Astrocyte (in vitro differentiated cells and primary cell): ENCODE measurements at regions not wholly inside any gene's neighbourhood (a gene's known extent, or its start where the extent isn't known, plus 50 kb on each side); places are given as distances from the start of the nearest gene placed in this dataset.

ENCODE experiments used
- DNase-seq: peaks from one replicate; pipeline ENCODE4 v3.0.0-alpha.2; 2010; ENCODE audit warnings: low read depth
- FAIRE-seq: peaks from 2 replicates; lab custom pipeline; 2011; peaks lifted over from hg19 to GRCh38; lab: Jason Lieb, UNC
- H2AFZ ChIP-seq: 2 replicates; pipeline ENCODE4 v1.6.0; 2012; ENCODE audit warnings: low read depth, low read length, inconsistent platforms
- H3K27ac ChIP-seq: 2 replicates; pipeline ENCODE4 v1.5.1; 2011; ENCODE audit warnings: low read depth, low read length, inconsistent platforms
- H3K27me3 ChIP-seq: 2 replicates; pipeline ENCODE4 v1.6.0; 2011; ENCODE audit warnings: low read length, inconsistent platforms; ENCODE audit not compliant: insufficient read depth
- H3K36me3 ChIP-seq: 2 replicates; pipeline ENCODE4 v1.5.1; 2011; ENCODE audit warnings: low read length, inconsistent platforms; ENCODE audit not compliant: insufficient read depth
- H3K4me1 ChIP-seq: 2 replicates; pipeline ENCODE4 v1.5.1; 2011; ENCODE audit warnings: low read length, inconsistent platforms; ENCODE audit not compliant: insufficient read depth
- H3K4me2 ChIP-seq: 2 replicates; pipeline ENCODE4 v1.6.0; 2012; ENCODE audit warnings: low read length, inconsistent platforms
- H3K4me3 ChIP-seq: 2 replicates; pipeline ENCODE4 v1.5.1; 2011; ENCODE audit warnings: low read depth, mild to moderate bottlenecking, low read length, inconsistent platforms; ENCODE audit not compliant: insufficient read depth
- H3K79me2 ChIP-seq: 2 replicates; pipeline ENCODE4 v1.6.0; 2012; ENCODE audit warnings: mild to moderate bottlenecking, low read length, inconsistent platforms; ENCODE audit not compliant: insufficient read depth
- H3K9ac ChIP-seq: 2 replicates; pipeline ENCODE4 v1.6.0; 2012; ENCODE audit warnings: mild to moderate bottlenecking, low read length, inconsistent platforms
- H3K9me3 ChIP-seq: 2 replicates; pipeline ENCODE4 v1.5.1; 2012; ENCODE audit warnings: low read depth, mild to moderate bottlenecking, low read length, inconsistent platforms; ENCODE audit not compliant: insufficient read depth
- H4K20me1 ChIP-seq: 2 replicates; pipeline ENCODE4 v1.6.0; 2012; ENCODE audit warnings: low read length, inconsistent platforms; ENCODE audit not compliant: insufficient read depth
- H3K27ac Mint-ChIP-seq: one replicate; pipeline ENCODE4 v1.8.0; 2021; ENCODE audit warnings: mild to moderate bottlenecking, mixed read lengths; ENCODE audit not compliant: unreplicated experiment
- H3K27me3 Mint-ChIP-seq: one replicate; pipeline ENCODE4 v1.8.0; 2021; ENCODE audit warnings: low read depth, mixed read lengths; ENCODE audit not compliant: unreplicated experiment
- H3K36me3 Mint-ChIP-seq: one replicate; pipeline ENCODE4 v1.8.0; 2021; ENCODE audit warnings: low read depth, mixed read lengths; ENCODE audit not compliant: unreplicated experiment
- H3K4me1 Mint-ChIP-seq: one replicate; pipeline ENCODE4 v1.8.0; 2021; ENCODE audit warnings: low read depth, mixed read lengths; ENCODE audit not compliant: unreplicated experiment
- H3K4me3 Mint-ChIP-seq: one replicate; pipeline ENCODE4 v1.8.0; 2021; ENCODE audit warnings: mild to moderate bottlenecking, moderate library complexity, mixed read lengths; ENCODE audit not compliant: unreplicated experiment
- H3K9me3 Mint-ChIP-seq: one replicate; pipeline ENCODE4 v1.8.0; 2021; ENCODE audit warnings: mild to moderate bottlenecking, mixed read lengths; ENCODE audit not compliant: unreplicated experiment
- EZH2 ChIP-seq: IDR thresholded peaks from 2 replicates; pipeline ENCODE4 v1.6.1; 2012; ENCODE audit warnings: mild to moderate bottlenecking, low read length, inconsistent platforms; ENCODE audit not compliant: insufficient read depth
- TF ChIP-seq, protein P1 (sequence below): IDR thresholded peaks from 2 replicates; pipeline ENCODE4 v1.5.1; 2011; ENCODE audit warnings: low read depth, mild to moderate bottlenecking, inconsistent platforms, low read length, moderate library complexity; ENCODE audit not compliant: insufficient read depth

- Mint-ChIP-seq H3K27me3 (peaks cover 16% of the 10 kb centered on the region), H3K4me3 (no peak overlapping the region), H3K9me3 (no peaks in the 10 kb centered on the region), H3K4me1 (peaks cover 4% of the 10 kb centered on the region), H3K36me3 (no peaks in the 10 kb centered on the region), H3K27ac (no peak overlapping the region)
- no peak for FAIRE-seq
- H3K36me3 ChIP-seq, result no peaks in the 10 kb centered on the region
- no peaks in the 10 kb centered on the region for H4K20me1 ChIP-seq
- H3K79me2 ChIP-seq, result no peaks in the 10 kb centered on the region
- H3K9ac ChIP-seq, result no peak overlapping the region
- H3K27me3 ChIP-seq, result no peaks in the 10 kb centered on the region
- TF ChIP-seq, protein P1, sequence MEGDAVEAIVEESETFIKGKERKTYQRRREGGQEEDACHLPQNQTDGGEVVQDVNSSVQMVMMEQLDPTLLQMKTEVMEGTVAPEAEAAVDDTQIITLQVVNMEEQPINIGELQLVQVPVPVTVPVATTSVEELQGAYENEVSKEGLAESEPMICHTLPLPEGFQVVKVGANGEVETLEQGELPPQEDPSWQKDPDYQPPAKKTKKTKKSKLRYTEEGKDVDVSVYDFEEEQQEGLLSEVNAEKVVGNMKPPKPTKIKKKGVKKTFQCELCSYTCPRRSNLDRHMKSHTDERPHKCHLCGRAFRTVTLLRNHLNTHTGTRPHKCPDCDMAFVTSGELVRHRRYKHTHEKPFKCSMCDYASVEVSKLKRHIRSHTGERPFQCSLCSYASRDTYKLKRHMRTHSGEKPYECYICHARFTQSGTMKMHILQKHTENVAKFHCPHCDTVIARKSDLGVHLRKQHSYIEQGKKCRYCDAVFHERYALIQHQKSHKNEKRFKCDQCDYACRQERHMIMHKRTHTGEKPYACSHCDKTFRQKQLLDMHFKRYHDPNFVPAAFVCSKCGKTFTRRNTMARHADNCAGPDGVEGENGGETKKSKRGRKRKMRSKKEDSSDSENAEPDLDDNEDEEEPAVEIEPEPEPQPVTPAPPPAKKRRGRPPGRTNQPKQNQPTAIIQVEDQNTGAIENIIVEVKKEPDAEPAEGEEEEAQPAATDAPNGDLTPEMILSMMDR, result no peak
- no peak for TF ChIP-seq EZH2
- no peak overlapping the region for H3K4me3 ChIP-seq
- no peak overlapping the region for H3K4me2 ChIP-seq
- no peak overlapping the region for H3K27ac ChIP-seq
- H2AFZ ChIP-seq, result no peak overlapping the region
- no peaks in the 10 kb centered on the region for H3K4me1 ChIP-seq
- no peaks in the 10 kb centered on the region for H3K9me3 ChIP-seq
- DNase-seq, result no peak
Observed at GRCh38 chr20:24743641-24744040, 205.4 kb upstream of the CST7 start.

- Histone ChIP-seq H3K4me1 (no peaks in the 10 kb centered on the region), H3K27ac (no peak overlapping the region)
- no peak for DNase-seq
Observed at GRCh38 chr20:24744747-24745146, 204.3 kb upstream of the CST7 start.

GRCh38 chr20:24745206-24745605 is 203.9 kb upstream of the CST7 start:
- Mint-ChIP-seq H3K36me3 (no peaks in the 10 kb centered on the region), H3K9me3 (no peaks in the 10 kb centered on the region), H3K4me3 (no peak overlapping the region), H3K27me3 (peaks cover 7% of the 10 kb centered on the region), H3K4me1 (peaks cover 4% of the 10 kb centered on the region), H3K27ac (no peak overlapping the region)
- no peaks in the 10 kb centered on the region for H3K4me1 ChIP-seq
- H3K4me2 ChIP-seq, result no peak overlapping the region
- H3K4me3 ChIP-seq, result no peak overlapping the region
- FAIRE-seq, result no peak
- no peak for TF ChIP-seq EZH2
- TF ChIP-seq, protein P1, result no peak
- no peaks in the 10 kb centered on the region for H3K9me3 ChIP-seq
- no peak overlapping the region for H2AFZ ChIP-seq
- no peaks in the 10 kb centered on the region for H3K27me3 ChIP-seq
- no peaks in the 10 kb centered on the region for H3K79me2 ChIP-seq
- no peaks in the 10 kb centered on the region for H4K20me1 ChIP-seq
- H3K27ac ChIP-seq, result no peak overlapping the region
- DNase-seq, result no peak
- no peaks in the 10 kb centered on the region for H3K36me3 ChIP-seq
- no peak overlapping the region for H3K9ac ChIP-seq

More at GRCh38 chr20:24744747-24745146, 204.3 kb upstream of the CST7 start:
- Histone ChIP-seq H3K9ac (no peak overlapping the region), H3K36me3 (no peaks in the 10 kb centered on the region), H3K9me3 (no peaks in the 10 kb centered on the region), H3K4me2 (no peak overlapping the region), H3K27me3 (no peaks in the 10 kb centered on the region), H3K79me2 (no peaks in the 10 kb centered on the region), H3K4me3 (no peak overlapping the region), H2AFZ (no peak overlapping the region), H4K20me1 (no peaks in the 10 kb centered on the region)
- H3K27me3 Mint-ChIP-seq, result peaks cover 7% of the 10 kb centered on the region
- H3K27ac Mint-ChIP-seq, result no peak overlapping the region
- no peak overlapping the region for H3K4me3 Mint-ChIP-seq
- no peaks in the 10 kb centered on the region for H3K36me3 Mint-ChIP-seq
- peaks cover 4% of the 10 kb centered on the region for H3K4me1 Mint-ChIP-seq
- FAIRE-seq, result no peak
- TF ChIP-seq, protein P1, result no peak
- TF ChIP-seq EZH2, result no peak
- H3K9me3 Mint-ChIP-seq, result no peaks in the 10 kb centered on the region
